IMR-90 (cell line): ENCODE measurements at regions not wholly inside any gene's neighbourhood (a gene's known extent, or its start where the extent isn't known, plus 50 kb on each side); places are given as distances from the start of the nearest gene placed in this dataset.

ENCODE experiments used
- ATAC-seq: fragments of 200-7000 bp; cut with Tn5 transposase; 2 replicates; pipeline ENCODE4 v1.9.1; 2020; ENCODE audit warnings: low read depth, mild to moderate bottlenecking, moderate library complexity
- BruUV-seq: library from RNA; stranded (reverse); fragments of 400-500 nt; replicated peaks from 2 replicates; lab custom pipeline; 2021; lab: Mats Ljungman, UMichigan
- CTCF ChIA-PET: fragments of 300-600 bp; formaldehyde crosslinking; extraction: SDS; loops from one replicate; lab custom pipeline; 2021; ENCODE audit warnings: antibody characterized with exemption; lab: Yijun Ruan, JAX
- POLR2A ChIA-PET: fragments of 300-600 bp; sonication (Branson Sonifier 250); formaldehyde crosslinking; loops from one replicate; lab custom pipeline; 2022; ENCODE audit warnings: antibody characterized with exemption; ENCODE audit not compliant: unreplicated experiment; lab: Charles Lee
- DNase-seq: peaks from one replicate; pipeline ENCODE4 v3.0.0; 2013
- H2AFZ ChIP-seq: replicated peaks from 2 replicates; pipeline ENCODE3; 2013; ENCODE audit warnings: low read length, mild to moderate bottlenecking; ENCODE audit not compliant: poor library complexity
- H2AK5ac ChIP-seq: 2 replicates; pipeline ENCODE4 v1.6.1; 2013; ENCODE audit warnings: low read depth, low read length, inconsistent platforms
- H2AK9ac ChIP-seq: replicated peaks from 2 replicates; pipeline ENCODE3; 2013; ENCODE audit warnings: mild to moderate bottlenecking, low read depth, low read length, moderate library complexity; ENCODE audit not compliant: poor library complexity
- H2BK120ac ChIP-seq: 2 replicates; pipeline ENCODE4 v1.6.1; 2013; ENCODE audit warnings: low read depth, low read length, inconsistent platforms
- H2BK15ac ChIP-seq: 3 replicates; pipeline ENCODE4 v1.6.1; 2013; ENCODE audit warnings: low read depth, low read length, inconsistent platforms
- H2BK20ac ChIP-seq: 2 replicates; pipeline ENCODE4 v1.6.1; 2013; ENCODE audit warnings: low read depth, mild to moderate bottlenecking, inconsistent platforms, low read length, moderate library complexity
- H2BK5ac ChIP-seq: 2 replicates; pipeline ENCODE4 v1.6.1; 2013; ENCODE audit warnings: mild to moderate bottlenecking, low read depth, low read length, inconsistent platforms; ENCODE audit not compliant: poor library complexity, severe bottlenecking
- H3K14ac ChIP-seq: replicated peaks from 2 replicates; pipeline ENCODE4 v1.6.1; 2013; ENCODE audit warnings: low read depth, low read length, inconsistent platforms
- H3K18ac ChIP-seq: 2 replicates; pipeline ENCODE4 v1.6.1; 2013; ENCODE audit warnings: low read depth, low read length, control low read depth
- H3K23ac ChIP-seq: 2 replicates; pipeline ENCODE4 v1.6.1; 2013; ENCODE audit warnings: low read depth, low read length, inconsistent platforms
- H3K27ac ChIP-seq: 2 replicates; pipeline ENCODE4 v1.5.1; 2013; ENCODE audit warnings: mild to moderate bottlenecking, control low read depth, low read length; ENCODE audit not compliant: insufficient read depth
- H3K27me3 ChIP-seq: 2 replicates; pipeline ENCODE4 v1.6.1; 2013; ENCODE audit warnings: low read length; ENCODE audit not compliant: control insufficient read depth, insufficient read depth
- H3K36me3 ChIP-seq: 2 replicates; pipeline ENCODE4 v1.6.1; 2013; ENCODE audit warnings: low read length, mixed read lengths; ENCODE audit not compliant: control insufficient read depth, insufficient read depth
- H3K4ac ChIP-seq: 2 replicates; pipeline ENCODE4 v1.6.1; 2013; ENCODE audit warnings: low read depth, low read length, inconsistent platforms
- H3K4me1 ChIP-seq: 2 replicates; pipeline ENCODE4 v1.6.1; 2013; ENCODE audit warnings: low read length, mixed read lengths; ENCODE audit not compliant: control insufficient read depth, insufficient read depth
- H3K4me2 ChIP-seq: 2 replicates; pipeline ENCODE4 v1.6.1; 2013; ENCODE audit warnings: low read depth, mild to moderate bottlenecking, control low read depth, low read length, moderate library complexity
- H3K4me3 ChIP-seq: 2 replicates; pipeline ENCODE4 v1.5.1; 2013; ENCODE audit warnings: low read depth, mild to moderate bottlenecking, control low read depth, low read length, moderate library complexity; ENCODE audit not compliant: insufficient read depth
- H3K56ac ChIP-seq: 2 replicates; pipeline ENCODE4 v1.6.1; 2013; ENCODE audit warnings: low read length, inconsistent platforms; ENCODE audit not compliant: insufficient read depth; ENCODE audit errors: extremely low read depth
- H3K79me1 ChIP-seq, 2 experiments: 2 replicates each; pipeline ENCODE4 v1.6.1; 2013; ENCODE audit warnings: low read length in 2 of 2, inconsistent platforms in 1 of 2, low read depth in 1 of 2
- H3K9ac ChIP-seq: 2 replicates; pipeline ENCODE4 v1.6.1; 2013; ENCODE audit warnings: low read depth, low read length, control low read depth
- H3K9me1 ChIP-seq: 2 replicates; pipeline ENCODE4 v1.6.1; 2013; ENCODE audit warnings: low read length, inconsistent platforms; ENCODE audit not compliant: insufficient read depth
- H3K9me3 ChIP-seq: 2 replicates; pipeline ENCODE4 v1.6.1; 2013; ENCODE audit warnings: low read length; ENCODE audit not compliant: control insufficient read depth, insufficient read depth
- H4K20me1 ChIP-seq: 2 replicates; pipeline ENCODE4 v1.6.1; 2013; ENCODE audit warnings: low read length, inconsistent platforms; ENCODE audit not compliant: insufficient read depth
- H4K5ac ChIP-seq: 2 replicates; pipeline ENCODE4 v1.6.1; 2013; ENCODE audit warnings: mild to moderate bottlenecking, low read depth, low read length, control low read depth
- H4K8ac ChIP-seq, 2 experiments: 2 replicates each; pipeline ENCODE4 v1.6.1; 2013; ENCODE audit warnings: low read depth in 2 of 2, low read length in 2 of 2, control low read depth in 1 of 2, inconsistent platforms in 1 of 2
- H4K91ac ChIP-seq: 2 replicates; pipeline ENCODE4 v1.6.1; 2013; ENCODE audit warnings: low read depth, low read length, inconsistent platforms; ENCODE audit not compliant: insufficient read depth
- BHLHE40 ChIP-seq: fragments of 150-350 bp; IDR thresholded peaks from 2 replicates; pipeline ENCODE4 v1.6.1; 2016; ENCODE audit warnings: mild to moderate bottlenecking, low read depth, low read length
- CEBPB ChIP-seq: IDR thresholded peaks from 2 replicates; pipeline ENCODE4 v1.6.1; 2012; ENCODE audit warnings: low read depth, low read length, improper control_type of control experiment
- CHD1 ChIP-seq: IDR thresholded peaks from 2 replicates; pipeline ENCODE4 v1.6.1; 2012; ENCODE audit warnings: low read depth, low read length, improper control_type of control experiment
- FOS ChIP-seq: fragments of 150-350 bp; IDR thresholded peaks from 2 replicates; pipeline ENCODE4 v1.6.1; 2016; ENCODE audit warnings: low read depth, low read length
- MAFK ChIP-seq: IDR thresholded peaks from 2 replicates; pipeline ENCODE4 v1.6.1; 2012; ENCODE audit warnings: low read depth, low read length, improper control_type of control experiment
- MAZ ChIP-seq: IDR thresholded peaks from 2 replicates; pipeline ENCODE4 v1.6.1; 2012; ENCODE audit warnings: low read depth, mild to moderate bottlenecking, low read length, improper control_type of control experiment, moderate library complexity, borderline replicate concordance
- MXI1 ChIP-seq: IDR thresholded peaks from 2 replicates; pipeline ENCODE4 v1.6.1; 2012; ENCODE audit warnings: low read depth, mild to moderate bottlenecking, low read length, moderate library complexity, borderline replicate concordance
- NFE2L2 ChIP-seq: fragments of 150-350 bp; IDR thresholded peaks from 2 replicates; pipeline ENCODE4 v1.6.1; 2016; ENCODE audit warnings: low read depth, mild to moderate bottlenecking, low read length
- POLR2A ChIP-seq: IDR thresholded peaks from 2 replicates; pipeline ENCODE4 v1.6.1; 2012; ENCODE audit warnings: mild to moderate bottlenecking, low read depth, low read length
- RAD21 ChIP-seq: IDR thresholded peaks from 2 replicates; pipeline ENCODE4 v1.6.1; 2012; ENCODE audit warnings: low read length, improper control_type of control experiment
- RCOR1 ChIP-seq: IDR thresholded peaks from 2 replicates; pipeline ENCODE4 v1.6.1; 2012; ENCODE audit warnings: mild to moderate bottlenecking, low read length, improper control_type of control experiment; ENCODE audit not compliant: insufficient replicate concordance
- RFX5 ChIP-seq: IDR thresholded peaks from 2 replicates; pipeline ENCODE4 v1.8.0; 2012; ENCODE audit warnings: low read depth, mild to moderate bottlenecking, low read length, moderate library complexity
- SMC3 ChIP-seq: fragments of 150-350 bp; IDR thresholded peaks from 2 replicates; pipeline ENCODE4 v1.6.1; 2016; ENCODE audit warnings: low read depth, mild to moderate bottlenecking, antibody characterized with exemption, low read length, moderate library complexity
- WGBS, 2 experiments: methylation state at CpG; one replicate each; pipeline versions ENCODE4 v1.1.5 to v1.1.7; 2013; ENCODE audit warnings: missing lambda C conversion rate in 2 of 2; ENCODE audit not compliant: insufficient read length in 1 of 2; ENCODE audit errors: extremely low coverage in 2 of 2; 5-methylcytosine and 5-hydroxymethylcytosine counted together
- dilution Hi-C: fragments of 300-500 bp; cut with HindIII; formaldehyde crosslinking; loops from one replicate; pipeline ENCODE4 v1.14.3; 2018; ENCODE audit warnings: low sequenced_read_pairs; ENCODE audit not compliant: unreplicated experiment
- in situ Hi-C: fragments of 300-500 bp; cut with MboI; formaldehyde crosslinking; loops from 3 replicates; pipeline ENCODE4 v1.14.3; 2019; ENCODE audit warnings: low sequenced_read_pairs, inconsistent platforms, mixed read lengths
- intact Hi-C: fragments of 100-400 bp; cut with micrococcal nuclease; formaldehyde crosslinking; loops from 2 replicates; pipeline ENCODE4 v1.10.0; 2022
- TF ChIP-seq, protein P1 (sequence below): fragments of 150-350 bp; IDR thresholded peaks from 2 replicates; pipeline ENCODE4 v1.6.1; 2017; ENCODE audit warnings: mild to moderate bottlenecking, antibody characterized with exemption, low read length, low read depth
- TF ChIP-seq, protein P2 (sequence below): fragments of 150-350 bp; IDR thresholded peaks from 2 replicates; pipeline ENCODE4 v1.6.1; 2016; ENCODE audit warnings: low read depth, mild to moderate bottlenecking, low read length, moderate library complexity, borderline replicate concordance
- TF ChIP-seq, protein P3 (sequence below): conservative IDR thresholded peaks from 2 replicates; pipeline ENCODE4 v1.5.1; 2012; ENCODE audit warnings: mild to moderate bottlenecking, low read depth, low read length, improper control_type of control experiment

DNA sequence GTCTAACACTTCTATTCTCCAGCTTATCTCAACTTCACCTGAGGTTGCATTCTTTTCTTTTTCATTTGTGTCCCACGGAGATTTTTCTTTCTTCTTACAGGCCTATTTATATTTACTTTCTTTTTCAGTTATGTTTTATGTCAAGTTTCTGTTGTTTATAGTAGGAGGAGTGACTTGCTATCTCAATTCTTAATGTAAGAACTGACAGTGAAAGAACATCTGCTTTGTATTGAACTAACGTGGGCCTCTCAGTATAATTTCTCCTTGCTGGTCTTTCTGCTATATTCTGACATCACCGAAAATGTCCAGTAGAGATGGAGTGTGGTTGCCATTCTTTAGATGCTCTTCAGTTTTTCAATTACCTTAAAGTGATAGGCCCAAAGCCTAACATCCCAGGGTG is 521.7 kb downstream of the EPM2A start:
- intact Hi-C loops = loop anchor here (1.0 to 10.0 kb wide), 6 partner anchors 186 to 671 kb away; no protein-coding TSS in a partner anchor
- Histone ChIP-seq H4K20me1 (no peaks in the 10 kb centered on the region), H4K91ac (no peak overlapping the region), H2BK20ac (no peak overlapping the region; the same call in 1 of the 2 replicates), H3K9me3 (no peaks in the 10 kb centered on the region), H3K4ac (no peak overlapping the region), H3K4me1 (no peaks in the 10 kb centered on the region), H2BK15ac (no peak overlapping the region), H3K18ac (no peak overlapping the region), H4K8ac (no peak overlapping the region), H2BK120ac (no peak overlapping the region), H3K9me1 (no peaks in the 10 kb centered on the region), H3K79me1 (no peaks in the 10 kb centered on the region), H4K5ac (no peak overlapping the region), H2AFZ (no peak overlapping the region), H3K23ac (no peak overlapping the region), H3K56ac (no peak overlapping the region), H3K36me3 (no peaks in the 10 kb centered on the region), H3K27ac (no peak overlapping the region), H3K4me2 (no peak overlapping the region), H2BK5ac (no peak overlapping the region), H3K14ac (no peak overlapping the region), H2AK5ac (no peak overlapping the region), H3K4me3 (no peak overlapping the region), H3K27me3 (no peaks in the 10 kb centered on the region), H3K9ac (no peak overlapping the region), H2AK9ac (no peak overlapping the region)
- POLR2A ChIA-PET = no interaction called here
- dilution Hi-C loops = no loop called here
- ATAC-seq (no peak), DNase-seq (no peak)
- BruUV-seq = no TSS peak
- WGBS, 2 experiments = no CpG with 5 or more reads among the region's 3 CpGs
- TF ChIP-seq, protein P1, sequence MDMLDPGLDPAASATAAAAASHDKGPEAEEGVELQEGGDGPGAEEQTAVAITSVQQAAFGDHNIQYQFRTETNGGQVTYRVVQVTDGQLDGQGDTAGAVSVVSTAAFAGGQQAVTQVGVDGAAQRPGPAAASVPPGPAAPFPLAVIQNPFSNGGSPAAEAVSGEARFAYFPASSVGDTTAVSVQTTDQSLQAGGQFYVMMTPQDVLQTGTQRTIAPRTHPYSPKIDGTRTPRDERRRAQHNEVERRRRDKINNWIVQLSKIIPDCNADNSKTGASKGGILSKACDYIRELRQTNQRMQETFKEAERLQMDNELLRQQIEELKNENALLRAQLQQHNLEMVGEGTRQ = no peak
- no peak for TF ChIP-seq MAZ
- no peak for TF ChIP-seq CEBPB
- no peak for TF ChIP-seq FOS
- no peak for TF ChIP-seq RFX5
- no peak for TF ChIP-seq RAD21
- TF ChIP-seq MXI1 = no peak
- TF ChIP-seq BHLHE40 = no peak
- TF ChIP-seq MAFK = no peak
- no peak for TF ChIP-seq SMC3
- TF ChIP-seq RCOR1 = no peak
- TF ChIP-seq, protein P2, sequence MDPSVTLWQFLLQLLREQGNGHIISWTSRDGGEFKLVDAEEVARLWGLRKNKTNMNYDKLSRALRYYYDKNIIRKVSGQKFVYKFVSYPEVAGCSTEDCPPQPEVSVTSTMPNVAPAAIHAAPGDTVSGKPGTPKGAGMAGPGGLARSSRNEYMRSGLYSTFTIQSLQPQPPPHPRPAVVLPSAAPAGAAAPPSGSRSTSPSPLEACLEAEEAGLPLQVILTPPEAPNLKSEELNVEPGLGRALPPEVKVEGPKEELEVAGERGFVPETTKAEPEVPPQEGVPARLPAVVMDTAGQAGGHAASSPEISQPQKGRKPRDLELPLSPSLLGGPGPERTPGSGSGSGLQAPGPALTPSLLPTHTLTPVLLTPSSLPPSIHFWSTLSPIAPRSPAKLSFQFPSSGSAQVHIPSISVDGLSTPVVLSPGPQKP = no peak
- no peak for TF ChIP-seq POLR2A
- no peak for TF ChIP-seq CHD1
- TF ChIP-seq NFE2L2 = no peak
- TF ChIP-seq, protein P3, sequence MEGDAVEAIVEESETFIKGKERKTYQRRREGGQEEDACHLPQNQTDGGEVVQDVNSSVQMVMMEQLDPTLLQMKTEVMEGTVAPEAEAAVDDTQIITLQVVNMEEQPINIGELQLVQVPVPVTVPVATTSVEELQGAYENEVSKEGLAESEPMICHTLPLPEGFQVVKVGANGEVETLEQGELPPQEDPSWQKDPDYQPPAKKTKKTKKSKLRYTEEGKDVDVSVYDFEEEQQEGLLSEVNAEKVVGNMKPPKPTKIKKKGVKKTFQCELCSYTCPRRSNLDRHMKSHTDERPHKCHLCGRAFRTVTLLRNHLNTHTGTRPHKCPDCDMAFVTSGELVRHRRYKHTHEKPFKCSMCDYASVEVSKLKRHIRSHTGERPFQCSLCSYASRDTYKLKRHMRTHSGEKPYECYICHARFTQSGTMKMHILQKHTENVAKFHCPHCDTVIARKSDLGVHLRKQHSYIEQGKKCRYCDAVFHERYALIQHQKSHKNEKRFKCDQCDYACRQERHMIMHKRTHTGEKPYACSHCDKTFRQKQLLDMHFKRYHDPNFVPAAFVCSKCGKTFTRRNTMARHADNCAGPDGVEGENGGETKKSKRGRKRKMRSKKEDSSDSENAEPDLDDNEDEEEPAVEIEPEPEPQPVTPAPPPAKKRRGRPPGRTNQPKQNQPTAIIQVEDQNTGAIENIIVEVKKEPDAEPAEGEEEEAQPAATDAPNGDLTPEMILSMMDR = no peak
- CTCF ChIA-PET = interaction anchor here (1.0 kb wide), 1 partner anchor 625 kb away, joined by 3 read pairs; no protein-coding TSS in a partner anchor
- in situ Hi-C loops = loop anchor here (10.0 to 25.0 kb wide), 2 partner anchors 629 to 1101 kb away; no protein-coding TSS in a partner anchor
